ENCODE measurements at regions not wholly inside any gene's neighbourhood (a gene's known extent, or its start where the extent isn't known, plus 50 kb on each side); places are given as distances from the start of the nearest gene placed in this dataset.

GRCh38 chr7:33733870-33734650 is 171.3 kb upstream of the BMPER start:
- no peak for DNase-seq
- no peaks in the 10 kb centered on the region; the same call in 1 of the 2 replicates for H3K36me3 ChIP-seq
- no peaks in the 10 kb centered on the region for H3K27me3 ChIP-seq
- H3K4me3 ChIP-seq: no peak overlapping the region
- H3K9me3 ChIP-seq: no peaks in the 10 kb centered on the region; the same call in 1 of the 2 replicates

DNA sequence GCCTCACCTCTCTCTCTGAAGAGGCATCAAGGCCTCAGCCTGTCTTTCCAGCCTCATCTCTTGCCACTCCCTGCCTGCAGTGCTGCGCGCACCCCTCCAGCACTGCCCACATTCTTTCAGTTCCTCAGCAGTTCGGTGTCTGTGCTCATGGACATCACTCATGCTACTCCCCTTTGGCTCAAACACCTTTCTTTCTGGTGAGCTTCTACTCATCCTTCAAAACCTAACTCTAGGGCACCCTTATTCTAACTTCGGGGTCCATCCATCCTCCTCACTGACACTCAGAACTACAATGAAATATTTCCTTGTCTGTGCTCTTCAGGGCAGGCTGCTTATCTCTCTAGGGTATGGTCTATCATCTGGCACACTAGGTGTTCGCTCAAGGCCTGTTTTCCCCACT is 169.9 kb upstream of the BMPER start:
- no peaks in the 10 kb centered on the region for H3K27me3 ChIP-seq
- H3K4me3 ChIP-seq: no peak overlapping the region
- no peak for DNase-seq
- H3K36me3 ChIP-seq: no peaks in the 10 kb centered on the region; the same call in 1 of the 2 replicates
- H3K9me3 ChIP-seq: no peaks in the 10 kb centered on the region; the same call in 1 of the 2 replicates

GRCh38 chr7:33736521-33737221 is 168.7 kb upstream of the BMPER start:
- no peak for DNase-seq

DNA sequence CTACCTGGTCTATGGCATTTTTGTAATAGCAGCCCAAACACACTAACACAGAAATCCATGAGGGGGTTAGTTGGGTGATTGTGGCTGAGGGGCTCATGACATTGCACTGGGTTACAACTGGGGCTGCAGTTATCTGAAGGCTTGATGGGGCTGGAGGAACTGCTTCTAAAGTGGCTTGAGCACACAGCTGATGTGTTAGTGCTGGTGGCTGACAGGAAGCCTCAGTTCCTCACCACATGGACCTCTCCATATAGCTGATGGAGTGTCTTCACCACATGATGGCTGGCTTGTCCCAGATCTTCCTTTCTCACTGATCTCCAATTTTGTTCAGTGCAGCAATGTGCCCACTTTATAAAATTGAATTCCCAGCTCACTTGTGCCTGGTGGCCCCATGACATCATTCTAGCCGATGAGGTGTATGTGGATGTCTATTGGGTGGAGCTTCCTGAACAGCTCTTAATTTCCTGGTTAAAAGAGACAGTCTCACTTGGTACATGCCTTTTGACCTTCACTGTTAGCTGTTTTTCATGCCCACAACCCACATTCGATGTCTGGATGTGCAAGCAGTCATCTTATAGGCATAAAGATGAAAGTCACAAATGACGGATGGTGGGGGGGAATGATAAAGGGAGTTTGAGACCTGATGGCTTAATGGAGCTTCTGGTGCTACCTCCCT is 166.9 kb upstream of the BMPER start:
- Histone ChIP-seq H3K9me3 (no peaks in the 10 kb centered on the region; the same call in 1 of the 2 replicates), H3K4me3 (no peak overlapping the region), H3K27me3 (no peaks in the 10 kb centered on the region), H3K36me3 (no peaks in the 10 kb centered on the region; the same call in 1 of the 2 replicates)
- DNase-seq: no peak

More at GRCh38 chr7:33736521-33737221, 168.7 kb upstream of the BMPER start:
- Histone ChIP-seq H3K4me3 (no peak overlapping the region), H3K36me3 (no peaks in the 10 kb centered on the region; the same call in 1 of the 2 replicates), H3K9me3 (no peaks in the 10 kb centered on the region; the same call in 1 of the 2 replicates), H3K27me3 (no peaks in the 10 kb centered on the region)

DNA sequence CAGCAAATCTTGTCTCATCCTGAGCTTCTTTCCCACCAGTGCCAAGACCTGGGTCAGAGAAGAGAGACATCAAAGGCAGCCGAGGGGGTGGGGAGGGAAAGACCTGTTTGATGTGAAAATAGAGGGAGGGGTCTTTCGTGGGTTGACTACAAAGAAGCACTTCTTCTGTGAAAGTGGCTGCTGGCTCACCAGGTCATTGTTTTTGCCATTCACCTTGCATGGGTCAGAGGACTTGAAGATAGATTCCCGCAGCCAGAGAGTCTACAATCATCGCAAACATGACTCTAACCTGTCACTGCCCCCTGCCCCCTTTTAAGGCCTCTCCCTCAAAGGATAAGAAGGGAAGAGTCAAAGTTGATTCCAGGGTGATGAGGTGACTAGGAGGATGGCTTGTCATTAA is 166.1 kb upstream of the BMPER start:
- Histone ChIP-seq H3K27me3 (no peaks in the 10 kb centered on the region), H3K36me3 (no peaks in the 10 kb centered on the region; the same call in 1 of the 2 replicates), H3K4me3 (no peak overlapping the region), H3K9me3 (no peaks in the 10 kb centered on the region; the same call in 1 of the 2 replicates)
- DNase-seq: no peak

DNA sequence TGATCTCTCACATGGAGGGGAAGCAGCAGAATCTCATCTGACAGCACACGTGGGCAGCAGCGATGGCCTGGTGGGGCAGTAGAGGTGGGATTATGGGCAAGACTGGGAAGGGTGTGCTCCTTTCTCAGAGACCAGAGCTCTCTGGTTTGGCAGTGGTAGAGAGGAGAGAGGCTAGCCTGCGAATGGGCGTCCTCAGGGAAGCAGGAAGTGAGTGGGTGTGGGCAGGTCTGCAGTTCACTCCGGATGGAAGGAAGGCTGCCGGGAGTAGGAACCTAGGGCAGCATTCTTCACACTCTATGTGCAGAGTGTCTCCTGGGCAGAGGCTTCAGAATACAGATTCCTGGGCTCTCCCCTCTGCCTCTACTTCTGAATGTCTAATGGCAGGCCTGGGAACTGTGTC is 162.8 kb upstream of the BMPER start:
- Histone ChIP-seq H3K4me3 (no peak overlapping the region), H3K36me3 (no peaks in the 10 kb centered on the region; the same call in 1 of the 2 replicates), H3K9me3 (no peaks in the 10 kb centered on the region; the same call in 1 of the 2 replicates), H3K27me3 (no peaks in the 10 kb centered on the region)
- no peak for DNase-seq

GRCh38 chr7:33742999-33743587 is 162.2 kb upstream of the BMPER start:
- no peak for DNase-seq
- H3K36me3 ChIP-seq: no peaks in the 10 kb centered on the region
- no peaks in the 10 kb centered on the region for H3K27me3 ChIP-seq

DNA sequence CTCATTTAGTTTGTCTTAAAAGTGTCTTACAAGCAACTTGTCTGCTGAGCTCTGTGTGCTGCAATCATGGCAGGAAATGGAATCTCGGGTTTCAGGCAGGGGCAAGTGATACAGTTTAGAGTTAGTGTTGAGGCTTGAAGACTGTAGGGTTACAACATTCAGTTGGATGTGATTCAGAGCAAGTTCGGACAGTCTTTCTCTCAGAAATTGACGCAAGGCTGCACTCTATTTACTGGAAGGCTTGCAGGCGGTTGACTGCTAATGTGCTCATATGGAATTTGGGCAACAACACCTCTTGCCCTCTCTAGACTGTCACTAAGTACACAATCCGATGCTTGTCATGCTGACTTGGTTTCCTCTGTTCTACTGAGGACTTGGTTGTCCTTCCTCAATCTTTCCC is 161.7 kb upstream of the BMPER start:
- Histone ChIP-seq H3K27me3 (no peaks in the 10 kb centered on the region), H3K4me3 (no peak overlapping the region), H3K36me3 (no peaks in the 10 kb centered on the region), H3K9me3 (no peaks in the 10 kb centered on the region)
- peak; percentile 55 for DNase-seq

More at GRCh38 chr7:33742999-33743587, 162.2 kb upstream of the BMPER start:
- H3K9me3 ChIP-seq: no peaks in the 10 kb centered on the region; the same call in 1 of the 2 replicates
- H3K4me3 ChIP-seq: no peak overlapping the region

- DNase-seq: no peak
- Histone ChIP-seq H3K36me3 (no peaks in the 10 kb centered on the region), H3K27me3 (no peaks in the 10 kb centered on the region), H3K9me3 (no peaks in the 10 kb centered on the region), H3K4me3 (no peak overlapping the region)
Observed at GRCh38 chr7:33744293-33745075, 160.9 kb upstream of the BMPER start.

DNA sequence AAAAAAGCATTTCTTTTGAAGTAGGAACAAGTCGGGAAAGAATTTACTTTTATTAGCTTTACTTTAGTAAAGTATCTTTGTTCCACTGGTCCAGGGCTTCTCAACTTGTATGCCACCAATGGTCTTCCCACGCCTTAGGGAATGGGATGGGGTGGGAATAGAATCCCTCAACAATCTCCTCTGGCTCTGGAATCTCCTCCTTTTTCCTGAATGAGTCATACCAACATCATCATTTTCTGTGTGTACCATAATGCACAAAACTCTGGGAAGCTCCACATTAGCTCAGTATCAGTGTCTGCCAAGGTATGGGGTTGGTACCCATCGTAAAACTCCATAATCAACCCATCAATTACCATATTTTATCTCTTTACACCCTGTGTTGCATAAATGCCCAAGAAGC is 159.4 kb upstream of the BMPER start:
- no peak overlapping the region for H3K4me3 ChIP-seq
- DNase-seq: no peak
- H3K27me3 ChIP-seq: no peaks in the 10 kb centered on the region
- H3K9me3 ChIP-seq: no peaks in the 10 kb centered on the region
- H3K36me3 ChIP-seq: no peaks in the 10 kb centered on the region

DNA sequence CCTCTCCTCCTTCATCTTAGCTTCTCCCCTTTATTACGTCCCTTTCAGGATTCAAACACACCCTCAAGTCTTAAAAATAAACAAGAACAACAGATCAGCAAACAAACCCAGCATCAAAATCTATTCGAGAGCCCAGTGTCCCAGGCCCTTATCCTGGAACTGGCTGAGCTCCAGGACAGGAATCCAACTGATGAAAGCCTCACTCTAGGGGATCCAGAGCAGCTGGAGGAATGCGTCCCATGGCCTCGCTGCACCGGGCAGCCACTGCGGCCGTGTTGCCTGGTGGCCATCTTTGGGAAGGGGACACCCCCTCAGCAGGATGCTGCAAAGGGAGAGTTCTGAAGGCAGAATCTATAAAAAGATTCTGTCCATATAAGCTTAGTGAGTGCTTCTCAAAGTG is 156.5 kb upstream of the BMPER start:
- Histone ChIP-seq H3K36me3 (no peaks in the 10 kb centered on the region), H3K27me3 (no peaks in the 10 kb centered on the region), H3K4me3 (no peak overlapping the region), H3K9me3 (no peaks in the 10 kb centered on the region)
- DNase-seq: no peak

DNA sequence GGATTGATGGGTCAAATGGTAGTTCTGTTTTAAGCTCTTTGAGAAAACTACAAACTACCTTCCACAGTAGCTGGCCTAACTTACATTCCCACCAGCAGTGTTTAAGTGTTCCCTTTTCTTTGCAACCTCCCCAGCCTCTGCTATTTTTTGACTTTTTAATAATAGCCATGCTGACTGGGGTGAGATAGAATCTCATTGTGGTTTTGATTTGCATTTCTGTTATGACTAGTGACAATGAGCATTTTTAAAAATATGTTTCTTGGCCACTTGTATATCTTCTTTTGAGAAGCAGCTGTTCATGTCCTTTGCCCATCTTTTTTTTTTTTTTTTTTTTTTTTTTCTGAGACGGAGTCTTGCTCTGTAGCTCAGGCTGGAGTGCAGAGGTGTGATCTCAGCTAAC is 155.2 kb upstream of the BMPER start:
- Histone ChIP-seq H3K9me3 (no peaks in the 10 kb centered on the region), H3K4me3 (no peak overlapping the region), H3K36me3 (no peaks in the 10 kb centered on the region), H3K27me3 (no peaks in the 10 kb centered on the region)
- DNase-seq: no peak

DNA sequence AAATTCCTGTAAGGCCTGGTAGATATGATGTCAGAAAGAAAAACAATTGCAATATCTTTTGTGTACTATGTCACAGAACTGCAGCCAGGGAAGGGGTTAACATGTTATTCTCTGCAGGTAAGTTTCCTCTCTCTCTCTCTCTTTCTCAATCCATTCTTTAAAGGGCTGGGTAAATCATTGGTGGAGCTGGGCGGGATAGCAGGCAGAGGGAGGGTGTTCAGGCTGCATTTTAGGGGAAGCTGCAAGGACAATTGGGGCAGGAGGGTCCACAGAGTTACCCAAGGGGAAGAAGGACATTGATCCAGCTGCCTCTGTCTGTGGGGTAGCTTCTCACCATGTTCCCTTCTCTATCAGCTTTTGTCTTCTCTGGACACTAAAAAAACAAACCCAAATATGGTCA is 153.9 kb upstream of the BMPER start:
- no peak overlapping the region for H3K4me3 ChIP-seq
- DNase-seq: no peak
- H3K9me3 ChIP-seq: no peaks in the 10 kb centered on the region
- H3K36me3 ChIP-seq: no peaks in the 10 kb centered on the region
- no peaks in the 10 kb centered on the region for H3K27me3 ChIP-seq

GRCh38 chr7:33753881-33754525 is 151.3 kb upstream of the BMPER start:
- Histone ChIP-seq H3K36me3 (no peaks in the 10 kb centered on the region), H3K27me3 (no peaks in the 10 kb centered on the region), H3K9me3 (no peaks in the 10 kb centered on the region), H3K4me3 (no peak overlapping the region)
- DNase-seq: no peak

DNA sequence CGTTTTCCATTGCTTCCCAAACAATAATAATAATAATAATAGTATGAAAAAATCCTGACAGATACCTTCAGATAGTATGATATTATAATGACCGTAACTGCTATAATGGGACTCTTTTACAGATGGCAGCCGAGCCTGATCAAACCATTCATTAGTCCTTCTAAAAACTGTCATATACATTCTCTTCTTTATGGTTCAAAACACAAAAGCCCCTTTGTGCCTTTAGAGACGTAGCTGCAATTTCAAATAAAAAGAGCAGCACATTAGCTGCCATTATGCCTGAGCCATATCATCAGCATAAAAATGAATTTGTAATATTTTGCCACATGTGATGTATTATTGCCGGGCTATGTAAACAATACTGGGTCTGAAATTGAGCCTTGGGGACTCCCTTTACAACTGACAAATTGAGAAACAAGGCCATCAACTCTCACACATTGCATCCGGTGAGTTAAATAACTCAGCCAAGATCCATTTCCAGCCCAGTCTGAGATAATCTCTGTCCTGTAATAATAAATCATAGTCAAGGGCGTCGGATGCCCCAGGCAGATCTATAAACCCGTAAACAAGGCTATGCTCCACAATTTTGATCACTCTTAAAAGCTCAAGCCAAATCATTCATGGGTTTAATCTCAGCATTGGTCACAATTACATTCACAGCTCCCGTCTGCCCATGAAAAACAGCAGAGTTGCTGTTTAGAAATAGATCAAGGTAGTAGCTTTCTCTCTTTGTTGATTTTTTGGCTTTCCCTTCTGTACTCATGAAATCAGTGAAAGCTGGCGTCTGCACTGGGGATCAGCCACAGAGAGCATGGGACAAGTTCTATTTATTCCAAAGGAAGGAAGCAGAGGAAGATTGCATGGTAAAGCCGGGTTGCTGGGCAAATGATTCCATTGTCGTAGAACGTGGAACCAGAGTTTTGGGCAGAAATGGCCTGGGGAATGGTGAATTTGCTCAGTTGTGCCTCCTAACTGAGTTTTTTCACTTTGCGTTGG is 150.1 kb upstream of the BMPER start:
- Histone ChIP-seq H3K36me3 (no peaks in the 10 kb centered on the region), H3K27me3 (no peaks in the 10 kb centered on the region), H3K9me3 (no peaks in the 10 kb centered on the region), H3K4me3 (no peak overlapping the region)
- DNase-seq: no peak
